ENCODE measurements at regions not wholly inside any gene's neighbourhood (a gene's known extent, or its start where the extent isn't known, plus 50 kb on each side); places are given as distances from the start of the nearest gene placed in this dataset.

- Histone ChIP-seq H3K4me3 (ENCODE audit: low read length in 2 of 2) (no peak overlapping the region), H3K36me3 (ENCODE audit: control insufficient read depth in 2 of 2, insufficient read depth in 2 of 2, low read length in 1 of 2) (no peaks in the 10 kb centered on the region), H3K27me3 (ENCODE audit: control insufficient read depth in 2 of 2, insufficient read depth in 1 of 2, low read length in 1 of 2) (no peaks in the 10 kb centered on the region), H3K4me1 (ENCODE audit: control insufficient read depth in 2 of 2, insufficient read depth in 2 of 2, low read length in 2 of 2) (no peaks in the 10 kb centered on the region), H3K9me3 (ENCODE audit: control insufficient read depth in 2 of 2, insufficient read depth in 1 of 2, low read length in 1 of 2) (no peaks in the 10 kb centered on the region), H3K27ac (ENCODE audit: low read depth in 1 of 2, low read length in 1 of 2) (no peak overlapping the region)
- no peak for DNase-seq (ENCODE audit: low read depth in 6 of 9, low spot score in 9 of 9)
- WGBS, result 94% methylated on average over 2 of the region's 2 CpGs
Observed at GRCh38 chr2:120466704-120467054, 120.7 kb downstream of the INHBB start.

- Histone ChIP-seq H3K27ac (ENCODE audit: low read depth in 1 of 2, low read length in 1 of 2) (no peak overlapping the region), H3K36me3 (ENCODE audit: control insufficient read depth in 2 of 2, insufficient read depth in 2 of 2, low read length in 1 of 2) (no peaks in the 10 kb centered on the region), H3K9me3 (ENCODE audit: control insufficient read depth in 2 of 2, insufficient read depth in 1 of 2, low read length in 1 of 2) (no peaks in the 10 kb centered on the region), H3K4me3 (ENCODE audit: low read length in 2 of 2) (no peak overlapping the region), H3K4me1 (ENCODE audit: control insufficient read depth in 2 of 2, insufficient read depth in 2 of 2, low read length in 2 of 2) (no peaks in the 10 kb centered on the region), H3K27me3 (ENCODE audit: control insufficient read depth in 2 of 2, insufficient read depth in 1 of 2, low read length in 1 of 2) (no peaks in the 10 kb centered on the region)
- DNase-seq (ENCODE audit: low read depth in 6 of 9, low spot score in 9 of 9), result no peak
- WGBS, result 96% methylated on average over 6 of the region's 6 CpGs
Observed at GRCh38 chr2:120468136-120468535, 122.2 kb downstream of the INHBB start.

GRCh38 chr2:120469426-120469825 is 123.5 kb downstream of the INHBB start:
- H3K4me3 ChIP-seq (ENCODE audit: low read length in 2 of 2), result no peak overlapping the region
- WGBS, result 95% methylated on average over 2 of the region's 2 CpGs
- H3K4me1 ChIP-seq (ENCODE audit: control insufficient read depth in 2 of 2, insufficient read depth in 2 of 2, low read length in 2 of 2), result no peaks in the 10 kb centered on the region
- H3K9me3 ChIP-seq (ENCODE audit: control insufficient read depth in 2 of 2, insufficient read depth in 1 of 2, low read length in 1 of 2), result no peaks in the 10 kb centered on the region
- no peaks in the 10 kb centered on the region for H3K36me3 ChIP-seq (ENCODE audit: control insufficient read depth in 2 of 2, insufficient read depth in 2 of 2, low read length in 1 of 2)
- no peak for DNase-seq (ENCODE audit: low read depth in 6 of 9, low spot score in 9 of 9)
- no peak overlapping the region for H3K27ac ChIP-seq (ENCODE audit: low read depth in 1 of 2, low read length in 1 of 2)
- H3K27me3 ChIP-seq (ENCODE audit: control insufficient read depth in 2 of 2, insufficient read depth in 1 of 2, low read length in 1 of 2), result no peaks in the 10 kb centered on the region

- no peaks in the 10 kb centered on the region for H3K4me1 ChIP-seq (ENCODE audit: control insufficient read depth in 2 of 2, insufficient read depth in 2 of 2, low read length in 2 of 2)
- DNase-seq (ENCODE audit: low read depth in 6 of 9, low spot score in 9 of 9), result no peak
- no peak overlapping the region for H3K27ac ChIP-seq (ENCODE audit: low read depth in 1 of 2, low read length in 1 of 2)
- H3K36me3 ChIP-seq (ENCODE audit: control insufficient read depth in 2 of 2, insufficient read depth in 2 of 2, low read length in 1 of 2), result no peaks in the 10 kb centered on the region
- H3K4me3 ChIP-seq (ENCODE audit: low read length in 2 of 2), result no peak overlapping the region
- H3K27me3 ChIP-seq (ENCODE audit: control insufficient read depth in 2 of 2, insufficient read depth in 1 of 2, low read length in 1 of 2), result no peaks in the 10 kb centered on the region
- no peaks in the 10 kb centered on the region for H3K9me3 ChIP-seq (ENCODE audit: control insufficient read depth in 2 of 2, insufficient read depth in 1 of 2, low read length in 1 of 2)
- WGBS, result 84% methylated on average over 14 of the region's 14 CpGs
Observed at GRCh38 chr2:120470041-120470965, 124.4 kb downstream of the INHBB start.

GRCh38 chr2:120471166-120471565 is 125.2 kb downstream of the INHBB start:
- Histone ChIP-seq H3K4me1 (ENCODE audit: control insufficient read depth in 2 of 2, insufficient read depth in 2 of 2, low read length in 2 of 2) (no peaks in the 10 kb centered on the region), H3K9me3 (ENCODE audit: control insufficient read depth in 2 of 2, insufficient read depth in 1 of 2, low read length in 1 of 2) (no peaks in the 10 kb centered on the region), H3K27ac (ENCODE audit: low read depth in 1 of 2, low read length in 1 of 2) (no peak overlapping the region), H3K36me3 (ENCODE audit: control insufficient read depth in 2 of 2, insufficient read depth in 2 of 2, low read length in 1 of 2) (no peaks in the 10 kb centered on the region), H3K4me3 (ENCODE audit: low read length in 2 of 2) (no peak overlapping the region), H3K27me3 (ENCODE audit: control insufficient read depth in 2 of 2, insufficient read depth in 1 of 2, low read length in 1 of 2) (no peaks in the 10 kb centered on the region)
- no peak for DNase-seq (ENCODE audit: low read depth in 6 of 9, low spot score in 9 of 9)
- WGBS, result 81% methylated on average over 5 of the region's 5 CpGs

- H3K4me1 ChIP-seq (ENCODE audit: control insufficient read depth in 2 of 2, insufficient read depth in 2 of 2, low read length in 2 of 2), result no peaks in the 10 kb centered on the region
Observed at GRCh38 chr2:120472031-120472430, 126.1 kb downstream of the INHBB start.

GRCh38 chr2:120472891-120473309 is 127.0 kb downstream of the INHBB start:
- H3K27ac ChIP-seq (ENCODE audit: low read depth in 1 of 2, low read length in 1 of 2), result no peak overlapping the region
- H3K4me1 ChIP-seq (ENCODE audit: control insufficient read depth in 2 of 2, insufficient read depth in 2 of 2, low read length in 2 of 2), result no peaks in the 10 kb centered on the region
- 95% methylated on average over 12 of the region's 12 CpGs for WGBS
- no peak overlapping the region for H3K4me3 ChIP-seq (ENCODE audit: low read length in 2 of 2)
- H3K27me3 ChIP-seq (ENCODE audit: control insufficient read depth in 2 of 2, insufficient read depth in 1 of 2, low read length in 1 of 2), result no peaks in the 10 kb centered on the region
- no peaks in the 10 kb centered on the region for H3K9me3 ChIP-seq (ENCODE audit: control insufficient read depth in 2 of 2, insufficient read depth in 1 of 2, low read length in 1 of 2)
- no peaks in the 10 kb centered on the region for H3K36me3 ChIP-seq (ENCODE audit: control insufficient read depth in 2 of 2, insufficient read depth in 2 of 2, low read length in 1 of 2)
- DNase-seq (ENCODE audit: low read depth in 6 of 9, low spot score in 9 of 9), result no peak

More at GRCh38 chr2:120472031-120472430, 126.1 kb downstream of the INHBB start:
- Histone ChIP-seq H3K9me3 (ENCODE audit: control insufficient read depth in 2 of 2, insufficient read depth in 1 of 2, low read length in 1 of 2) (no peaks in the 10 kb centered on the region), H3K36me3 (ENCODE audit: control insufficient read depth in 2 of 2, insufficient read depth in 2 of 2, low read length in 1 of 2) (no peaks in the 10 kb centered on the region), H3K27ac (ENCODE audit: low read depth in 1 of 2, low read length in 1 of 2) (no peak overlapping the region), H3K4me3 (ENCODE audit: low read length in 2 of 2) (no peak overlapping the region), H3K27me3 (ENCODE audit: control insufficient read depth in 2 of 2, insufficient read depth in 1 of 2, low read length in 1 of 2) (no peaks in the 10 kb centered on the region)
- no peak for DNase-seq (ENCODE audit: low read depth in 6 of 9, low spot score in 9 of 9)
- 46% methylated on average over 2 of the region's 2 CpGs for WGBS

GRCh38 chr2:120473522-120474271 is 127.8 kb downstream of the INHBB start:
- DNase-seq (ENCODE audit: low read depth in 6 of 9, low spot score in 9 of 9), result no peak
- no peaks in the 10 kb centered on the region for H3K27me3 ChIP-seq (ENCODE audit: control insufficient read depth in 2 of 2, insufficient read depth in 1 of 2, low read length in 1 of 2)
- H3K4me1 ChIP-seq (ENCODE audit: control insufficient read depth in 2 of 2, insufficient read depth in 2 of 2, low read length in 2 of 2), result no peaks in the 10 kb centered on the region
- no peak overlapping the region for H3K27ac ChIP-seq (ENCODE audit: low read depth in 1 of 2, low read length in 1 of 2)
- H3K9me3 ChIP-seq (ENCODE audit: control insufficient read depth in 2 of 2, insufficient read depth in 1 of 2, low read length in 1 of 2), result no peaks in the 10 kb centered on the region
- H3K36me3 ChIP-seq (ENCODE audit: control insufficient read depth in 2 of 2, insufficient read depth in 2 of 2, low read length in 1 of 2), result no peaks in the 10 kb centered on the region
- 78% methylated on average over 16 of the region's 16 CpGs for WGBS
- no peak overlapping the region for H3K4me3 ChIP-seq (ENCODE audit: low read length in 2 of 2)

GRCh38 chr2:120474486-120474885 is 128.6 kb downstream of the INHBB start:
- H3K9me3 ChIP-seq (ENCODE audit: control insufficient read depth in 2 of 2, insufficient read depth in 1 of 2, low read length in 1 of 2), result no peaks in the 10 kb centered on the region
- no peak overlapping the region for H3K4me3 ChIP-seq (ENCODE audit: low read length in 2 of 2)
- no peaks in the 10 kb centered on the region for H3K36me3 ChIP-seq (ENCODE audit: control insufficient read depth in 2 of 2, insufficient read depth in 2 of 2, low read length in 1 of 2)
- 97% methylated on average over 8 of the region's 8 CpGs for WGBS
- H3K4me1 ChIP-seq (ENCODE audit: control insufficient read depth in 2 of 2, insufficient read depth in 2 of 2, low read length in 2 of 2), result no peaks in the 10 kb centered on the region
- no peak for DNase-seq (ENCODE audit: low read depth in 6 of 9, low spot score in 9 of 9)
- no peaks in the 10 kb centered on the region for H3K27me3 ChIP-seq (ENCODE audit: control insufficient read depth in 2 of 2, insufficient read depth in 1 of 2, low read length in 1 of 2)
- H3K27ac ChIP-seq (ENCODE audit: low read depth in 1 of 2, low read length in 1 of 2), result no peak overlapping the region
